ENCODE measurements at regions not wholly inside any gene's neighbourhood (a gene's known extent, or its start where the extent isn't known, plus 50 kb on each side); places are given as distances from the start of the nearest gene placed in this dataset.

GRCh38 chr4:187795737-187796136 lies 199.8 kb upstream of the ZFP42 start:
- H3K4me1 ChIP-seq (ENCODE audit: control insufficient read depth, extremely low read depth, insufficient read depth, low read length) = no peaks in the 10 kb centered on the region
- H4K20me1 ChIP-seq (ENCODE audit: control insufficient read depth, extremely low read depth, insufficient read depth, low read length) = no peaks in the 10 kb centered on the region
- no peak overlapping the region for H3K27ac ChIP-seq (ENCODE audit: control insufficient read depth, insufficient read depth, low read length)
- no peak overlapping the region for H3K9ac ChIP-seq (ENCODE audit: control insufficient read depth, extremely low read depth, insufficient read depth, low read length)
- no peak for FAIRE-seq
- H3K9me3 ChIP-seq (ENCODE audit: control insufficient read depth, low read depth, low read length) = no peaks in the 10 kb centered on the region
- H3K79me2 ChIP-seq (ENCODE audit: control insufficient read depth, insufficient read depth, low read length) = no peaks in the 10 kb centered on the region
- H3K9me1 ChIP-seq (ENCODE audit: control insufficient read depth, extremely low read depth, insufficient read depth, low read length) = no peaks in the 10 kb centered on the region
- no peak for DNase-seq (ENCODE audit: low read depth, low spot score)
- no peaks in the 10 kb centered on the region for H3K27me3 ChIP-seq (ENCODE audit: control insufficient read depth, extremely low read depth, insufficient read depth, low read length)
- dilution Hi-C loops (cut with MboI; ENCODE audit: extremely low pct_ligation_motif_present, low sequenced_read_pairs) = no loop called here
- no peak overlapping the region for H3K4me3 ChIP-seq (ENCODE audit: control insufficient read depth in 2 of 3, extremely low read depth in 1 of 3, insufficient read depth in 2 of 3, low read depth in 1 of 3, low read length in 3 of 3)
- H3K36me3 ChIP-seq (ENCODE audit: control insufficient read depth in 2 of 2, extremely low read depth in 1 of 2, insufficient read depth in 2 of 2, low read length in 2 of 2) = no peaks in the 10 kb centered on the region
- no peak overlapping the region for H2AFZ ChIP-seq (ENCODE audit: control insufficient read depth, low read length)
- H3K4me2 ChIP-seq (ENCODE audit: control insufficient read depth, extremely low read depth, insufficient read depth, low read depth, low read length) = no peak overlapping the region
- TF ChIP-seq, protein P1, sequence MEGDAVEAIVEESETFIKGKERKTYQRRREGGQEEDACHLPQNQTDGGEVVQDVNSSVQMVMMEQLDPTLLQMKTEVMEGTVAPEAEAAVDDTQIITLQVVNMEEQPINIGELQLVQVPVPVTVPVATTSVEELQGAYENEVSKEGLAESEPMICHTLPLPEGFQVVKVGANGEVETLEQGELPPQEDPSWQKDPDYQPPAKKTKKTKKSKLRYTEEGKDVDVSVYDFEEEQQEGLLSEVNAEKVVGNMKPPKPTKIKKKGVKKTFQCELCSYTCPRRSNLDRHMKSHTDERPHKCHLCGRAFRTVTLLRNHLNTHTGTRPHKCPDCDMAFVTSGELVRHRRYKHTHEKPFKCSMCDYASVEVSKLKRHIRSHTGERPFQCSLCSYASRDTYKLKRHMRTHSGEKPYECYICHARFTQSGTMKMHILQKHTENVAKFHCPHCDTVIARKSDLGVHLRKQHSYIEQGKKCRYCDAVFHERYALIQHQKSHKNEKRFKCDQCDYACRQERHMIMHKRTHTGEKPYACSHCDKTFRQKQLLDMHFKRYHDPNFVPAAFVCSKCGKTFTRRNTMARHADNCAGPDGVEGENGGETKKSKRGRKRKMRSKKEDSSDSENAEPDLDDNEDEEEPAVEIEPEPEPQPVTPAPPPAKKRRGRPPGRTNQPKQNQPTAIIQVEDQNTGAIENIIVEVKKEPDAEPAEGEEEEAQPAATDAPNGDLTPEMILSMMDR (optimal IDR thresholded peaks at IDR 0.05 in 1 of 3, IDR thresholded peaks at IDR 0.05 in 1 of 3, conservative IDR thresholded peaks at IDR 0.05 in 1 of 3; ENCODE audit: extremely low read depth in 1 of 3, insufficient read depth in 2 of 3, low read length in 3 of 3) = no peak
- no peak for TF ChIP-seq EZH2 (IDR thresholded peaks at IDR 0.05; ENCODE audit: low read length)

DNA sequence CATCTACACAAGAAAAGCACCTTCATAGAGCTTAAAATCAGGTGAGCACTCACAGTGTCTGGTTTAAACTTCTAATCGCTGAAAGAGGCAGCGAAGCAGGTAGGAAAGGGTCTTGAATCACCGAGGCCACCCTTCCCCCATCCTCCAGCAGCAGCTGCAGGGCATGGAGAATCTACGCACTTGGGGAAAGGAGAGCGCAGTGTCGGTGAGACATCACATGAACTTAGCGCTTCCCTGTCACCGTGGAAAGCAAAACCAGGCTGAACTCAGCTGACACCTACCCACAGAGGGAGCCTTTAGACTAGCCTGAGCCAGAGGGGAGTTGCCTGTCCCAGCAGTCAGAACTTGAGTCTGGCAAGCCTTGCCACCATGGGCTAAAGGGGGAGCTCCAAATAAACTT lies 197.2 kb upstream of the ZFP42 start:
- Histone ChIP-seq H3K79me2 (ENCODE audit: control insufficient read depth, insufficient read depth, low read length) (no peaks in the 10 kb centered on the region), H3K4me1 (ENCODE audit: control insufficient read depth, extremely low read depth, insufficient read depth, low read length) (no peaks in the 10 kb centered on the region), H3K4me2 (ENCODE audit: control insufficient read depth, extremely low read depth, insufficient read depth, low read depth, low read length) (no peak overlapping the region), H3K36me3 (ENCODE audit: control insufficient read depth in 2 of 2, extremely low read depth in 1 of 2, insufficient read depth in 2 of 2, low read length in 2 of 2) (no peaks in the 10 kb centered on the region), H3K27me3 (ENCODE audit: control insufficient read depth, extremely low read depth, insufficient read depth, low read length) (no peaks in the 10 kb centered on the region), H3K9me1 (ENCODE audit: control insufficient read depth, extremely low read depth, insufficient read depth, low read length) (no peaks in the 10 kb centered on the region), H4K20me1 (ENCODE audit: control insufficient read depth, extremely low read depth, insufficient read depth, low read length) (no peaks in the 10 kb centered on the region), H3K9me3 (ENCODE audit: control insufficient read depth, low read depth, low read length) (no peaks in the 10 kb centered on the region), H3K27ac (ENCODE audit: control insufficient read depth, insufficient read depth, low read length) (no peak overlapping the region), H2AFZ (ENCODE audit: control insufficient read depth, low read length) (no peak overlapping the region), H3K4me3 (ENCODE audit: control insufficient read depth in 2 of 3, extremely low read depth in 1 of 3, insufficient read depth in 2 of 3, low read depth in 1 of 3, low read length in 3 of 3) (no peak overlapping the region), H3K9ac (ENCODE audit: control insufficient read depth, extremely low read depth, insufficient read depth, low read length) (no peak overlapping the region)
- TF ChIP-seq, protein P1 (optimal IDR thresholded peaks at IDR 0.05 in 1 of 3, IDR thresholded peaks at IDR 0.05 in 1 of 3, conservative IDR thresholded peaks at IDR 0.05 in 1 of 3; ENCODE audit: extremely low read depth in 1 of 3, insufficient read depth in 2 of 3, low read length in 3 of 3) = no peak
- no peak for TF ChIP-seq EZH2 (IDR thresholded peaks at IDR 0.05; ENCODE audit: low read length)
- dilution Hi-C loops (cut with MboI; ENCODE audit: extremely low pct_ligation_motif_present, low sequenced_read_pairs) = no loop called here
- FAIRE-seq (no peak), DNase-seq (ENCODE audit: low read depth, low spot score) (no peak)
